Smooth muscle cell (in vitro differentiated cells): ENCODE measurements at regions not wholly inside any gene's neighbourhood (a gene's known extent, or its start where the extent isn't known, plus 50 kb on each side); places are given as distances from the start of the nearest gene placed in this dataset.
"Not testable (repeated sequence)": the region's sequence is repeated elsewhere in the genome, so short reads cannot be mapped to it uniquely, and the experiment has no call there.

Experiments
- DNase-seq: peaks from one replicate; lab custom pipeline; 2025; ENCODE audit not compliant: unreplicated experiment; lab: John Stamatoyannopoulos, UW
- H2AFZ ChIP-seq: fragments of 200-600 bp; sonication (generic); 2 replicates; pipeline ENCODE4 v1.6.0; 2016; ENCODE audit warnings: antibody characterized with exemption, low read depth, mild to moderate bottlenecking
- H3F3A ChIP-seq: fragments of 200-600 bp; sonication (generic); 2 replicates; pipeline ENCODE4 v1.6.0; 2017; ENCODE audit warnings: antibody characterized with exemption, low read depth
- H3K27ac ChIP-seq: fragments of 200-600 bp; sonication (generic); 2 replicates; pipeline ENCODE4 v1.5.1; 2016; ENCODE audit warnings: low read depth, mild to moderate bottlenecking
- H3K27me3 ChIP-seq: fragments of 200-600 bp; sonication (generic); 2 replicates; pipeline ENCODE4 v1.6.1; 2016; ENCODE audit warnings: low read depth, mild to moderate bottlenecking
- H3K36me3 ChIP-seq: fragments of 200-600 bp; sonication (generic); 2 replicates; pipeline ENCODE4 v1.5.1; 2016; ENCODE audit warnings: low read depth
- H3K4me1 ChIP-seq: fragments of 200-600 bp; sonication (generic); 2 replicates; pipeline ENCODE4 v1.5.1; 2016; ENCODE audit warnings: low read depth
- H3K4me2 ChIP-seq: fragments of 200-600 bp; sonication (generic); 2 replicates; pipeline ENCODE4 v1.6.0; 2016; ENCODE audit warnings: mild to moderate bottlenecking
- H3K4me3 ChIP-seq: fragments of 200-600 bp; sonication (generic); 2 replicates; pipeline ENCODE4 v1.5.1; 2016; ENCODE audit warnings: mild to moderate bottlenecking
- H3K79me2 ChIP-seq: fragments of 200-600 bp; sonication (generic); 2 replicates; pipeline ENCODE4 v1.6.0; 2016; ENCODE audit warnings: low read depth, mild to moderate bottlenecking
- H3K9ac ChIP-seq: fragments of 200-600 bp; sonication (generic); 2 replicates; pipeline ENCODE4 v1.6.0; 2016; ENCODE audit warnings: low read depth
- H3K9me3 ChIP-seq: fragments of 200-600 bp; sonication (generic); replicated peaks from 2 replicates; pipeline ENCODE4 v1.5.1; 2016; ENCODE audit warnings: low read depth
- H4K20me1 ChIP-seq: fragments of 200-600 bp; sonication (generic); 2 replicates; pipeline ENCODE4 v1.6.0; 2016; ENCODE audit warnings: low read depth
- CTCF ChIP-seq: fragments of 200-600 bp; sonication (generic); IDR thresholded peaks from 2 replicates; pipeline ENCODE4 v1.5.1; 2017; ENCODE audit warnings: borderline replicate concordance, mild to moderate bottlenecking, antibody characterized with exemption; ENCODE audit not compliant: insufficient read depth, poor library complexity, severe bottlenecking
- WGBS: methylation state at CpG from one replicate; pipeline ENCODE4 v1.1.7; 2016; ENCODE audit warnings: low lambda C conversion rate; 5-methylcytosine and 5-hydroxymethylcytosine counted together

GRCh38 chr2:184993746-184994145 is 395.4 kb downstream of the ZNF804A start:
- Histone ChIP-seq H3K9me3 (peaks cover 9% of the 10 kb centered on the region), H3K4me3 (no peak overlapping the region), H2AFZ (no peak overlapping the region), H3K9ac (no peak overlapping the region), H3F3A (no peaks in the 10 kb centered on the region), H3K27ac (no peak overlapping the region), H3K4me2 (no peak overlapping the region), H3K27me3 (no peaks in the 10 kb centered on the region), H3K79me2 (no peaks in the 10 kb centered on the region), H4K20me1 (no peaks in the 10 kb centered on the region), H3K4me1 (no peaks in the 10 kb centered on the region), H3K36me3 (no peaks in the 10 kb centered on the region)
- no peak for DNase-seq
- no peak for TF ChIP-seq CTCF
- 72% methylated on average over 2 of the region's 2 CpGs for WGBS

GRCh38 chr2:185006481-185006880 is 408.2 kb downstream of the ZNF804A start:
- Histone ChIP-seq H3F3A (no peaks in the 10 kb centered on the region), H3K4me2 (no peak overlapping the region), H4K20me1 (no peaks in the 10 kb centered on the region), H3K27me3 (no peaks in the 10 kb centered on the region), H3K36me3 (no peaks in the 10 kb centered on the region), H3K27ac (no peak overlapping the region), H3K9ac (no peak overlapping the region), H3K4me3 (no peak overlapping the region), H3K9me3 (no peaks in the 10 kb centered on the region), H2AFZ (no peak overlapping the region), H3K4me1 (no peaks in the 10 kb centered on the region), H3K79me2 (no peaks in the 10 kb centered on the region)
- WGBS = 77% methylated on average over 4 of the region's 4 CpGs
- no peak for TF ChIP-seq CTCF
- DNase-seq = no peak

- Histone ChIP-seq H3K4me2 (no peak overlapping the region), H3K79me2 (no peaks in the 10 kb centered on the region), H3K4me1 (no peaks in the 10 kb centered on the region), H3K9me3 (peaks cover 9% of the 10 kb centered on the region), H3K27me3 (no peaks in the 10 kb centered on the region), H3F3A (no peaks in the 10 kb centered on the region), H3K27ac (no peak overlapping the region), H3K36me3 (no peaks in the 10 kb centered on the region), H4K20me1 (no peaks in the 10 kb centered on the region), H3K4me3 (no peak overlapping the region), H2AFZ (no peak overlapping the region), H3K9ac (no peak overlapping the region)
- no peak for TF ChIP-seq CTCF
- no peak for DNase-seq
- 95% methylated on average over 3 of the region's 3 CpGs for WGBS
These were observed 414.3 kb downstream of the ZNF804A start for GRCh38 chr2:185012643-185013042.

GRCh38 chr2:185014076-185014475 is 415.7 kb downstream of the ZNF804A start:
- no peak overlapping the region for H3K4me3 ChIP-seq
- no peaks in the 10 kb centered on the region for H3K36me3 ChIP-seq
- H4K20me1 ChIP-seq = no peaks in the 10 kb centered on the region
- H3K4me2 ChIP-seq = no peak overlapping the region
- no peak overlapping the region for H3K27ac ChIP-seq
- TF ChIP-seq CTCF = no peak
- H3K79me2 ChIP-seq = no peaks in the 10 kb centered on the region
- DNase-seq = no peak
- H3K9me3 ChIP-seq = peaks cover 9% of the 10 kb centered on the region
- no peak overlapping the region for H2AFZ ChIP-seq
- H3F3A ChIP-seq = no peaks in the 10 kb centered on the region
- H3K4me1 ChIP-seq = no peaks in the 10 kb centered on the region
- H3K9ac ChIP-seq = no peak overlapping the region
- H3K27me3 ChIP-seq = no peaks in the 10 kb centered on the region

- H3K27me3 ChIP-seq, H4K20me1 ChIP-seq, H2AFZ ChIP-seq, H3K4me3 ChIP-seq, H3K9ac ChIP-seq, H3F3A ChIP-seq, H3K36me3 ChIP-seq, H3K9me3 ChIP-seq, H3K4me1 ChIP-seq, DNase-seq, H3K79me2 ChIP-seq, H3K4me2 ChIP-seq, H3K27ac ChIP-seq: not testable (repeated sequence)
- 71% methylated on average over 3 of the region's 3 CpGs for WGBS
These were observed 427.6 kb downstream of the ZNF804A start for GRCh38 chr2:185025891-185026290.
